Neural cell (in vitro differentiated cells): ENCODE measurements at regions not wholly inside any gene's neighbourhood (a gene's known extent, or its start where the extent isn't known, plus 50 kb on each side); places are given as distances from the start of the nearest gene placed in this dataset.

Experiments
- H2AFZ ChIP-seq: fragments of 200-600, 300-800 bp; sonication (generic), shearing (Covaris generic); 2 replicates; pipeline ENCODE4 v1.6.0; 2014; ENCODE audit warnings: low read depth, mild to moderate bottlenecking, antibody characterized with exemption, low read length, moderate library complexity
- H3F3A ChIP-seq: fragments of 200-600 bp; shearing (Covaris generic); 2 replicates; pipeline ENCODE4 v1.6.1; 2016; ENCODE audit warnings: mild to moderate bottlenecking, moderate library complexity, mixed read lengths, antibody characterized with exemption, low read length; ENCODE audit not compliant: insufficient read depth, poor library complexity, severe bottlenecking
- H3K27ac ChIP-seq: fragments of 200-600, 300-800 bp; sonication (generic), shearing (Covaris generic); 2 replicates; pipeline ENCODE4 v1.5.1; 2014; ENCODE audit warnings: mild to moderate bottlenecking, low read length, moderate library complexity
- H3K27me3 ChIP-seq: fragments of 300-800, 200-600 bp; sonication (generic), shearing (Covaris generic); 2 replicates; pipeline ENCODE4 v1.6.0; 2014; ENCODE audit warnings: mild to moderate bottlenecking, low read depth, low read length, moderate library complexity; ENCODE audit not compliant: insufficient read depth
- H3K36me3 ChIP-seq: fragments of 300-800, 200-600 bp; sonication (generic), shearing (Covaris generic); 2 replicates; pipeline ENCODE4 v1.5.1; 2014; ENCODE audit warnings: mild to moderate bottlenecking, antibody characterized with exemption, low read length, moderate library complexity; ENCODE audit not compliant: insufficient read depth
- H3K4me2 ChIP-seq: fragments of 300-800, 200-600 bp; sonication (generic), shearing (Covaris generic); 2 replicates; pipeline ENCODE4 v1.6.0; 2014; ENCODE audit warnings: mild to moderate bottlenecking, low read length
- H3K4me3 ChIP-seq: fragments of 300-800, 200-600 bp; sonication (generic), shearing (Covaris generic); 2 replicates; pipeline ENCODE4 v1.5.1; 2014; ENCODE audit warnings: mild to moderate bottlenecking, low read length, moderate library complexity
- H3K79me2 ChIP-seq: fragments of 200-600 bp; shearing (Covaris generic); replicated peaks from 2 replicates; pipeline ENCODE4 v1.6.0; 2014; ENCODE audit warnings: mild to moderate bottlenecking, low read length, moderate library complexity; ENCODE audit not compliant: insufficient read depth
- H3K9ac ChIP-seq: fragments of 300-800, 200-600 bp; sonication (generic), shearing (Covaris generic); 2 replicates; pipeline ENCODE4 v1.6.1; 2016; ENCODE audit warnings: mild to moderate bottlenecking, low read length, mixed read lengths
- H3K9me2 ChIP-seq: fragments of 200-600 bp; shearing (Covaris generic); 2 replicates; pipeline ENCODE4 v1.6.1; 2016; ENCODE audit warnings: mild to moderate bottlenecking, low read length, mixed read lengths; ENCODE audit not compliant: insufficient read depth
- H3K9me3 ChIP-seq: fragments of 200-600, 300-800 bp; sonication (generic), shearing (Covaris generic); 2 replicates; pipeline ENCODE4 v1.6.1; 2016; ENCODE audit warnings: mild to moderate bottlenecking, mixed run types, low read length, moderate library complexity, mixed read lengths
- H4K20me1 ChIP-seq: fragments of 200-600 bp; shearing (Covaris generic); 2 replicates; pipeline ENCODE4 v1.6.1; 2016; ENCODE audit warnings: mild to moderate bottlenecking, mixed run types; ENCODE audit not compliant: insufficient read depth
- CTCF ChIP-seq: fragments of 450-650 bp; IDR thresholded peaks from 2 replicates; pipeline ENCODE4 v1.5.1; 2014; ENCODE audit warnings: antibody characterized with exemption, mild to moderate bottlenecking, moderate library complexity; ENCODE audit not compliant: poor library complexity, severe bottlenecking
- EP300 ChIP-seq: fragments of 450-650 bp; conservative IDR thresholded peaks from 2 replicates; pipeline ENCODE4 v1.6.1; 2014; ENCODE audit warnings: antibody characterized with exemption, mild to moderate bottlenecking, moderate library complexity; ENCODE audit not compliant: poor library complexity, severe bottlenecking
- EZH2 ChIP-seq: fragments of 200-600, 300-800 bp; shearing (Covaris generic), sonication (generic); IDR thresholded peaks from 2 replicates; pipeline ENCODE4 v1.6.1; 2014; ENCODE audit warnings: antibody characterized with exemption, low read length, borderline replicate concordance, mild to moderate bottlenecking; ENCODE audit not compliant: insufficient read depth, poor library complexity, severe bottlenecking
- MXI1 ChIP-seq: fragments of 450-650 bp; conservative IDR thresholded peaks from 2 replicates; pipeline ENCODE4 v1.6.1; 2014; ENCODE audit warnings: antibody characterized with exemption, mild to moderate bottlenecking; ENCODE audit not compliant: poor library complexity, severe bottlenecking
- POLR2AphosphoS5 ChIP-seq: IDR thresholded peaks from 2 replicates; pipeline ENCODE4 v1.6.1; 2012
- RAD21 ChIP-seq: fragments of 450-650 bp; conservative IDR thresholded peaks from 2 replicates; pipeline ENCODE4 v1.6.1; 2014; ENCODE audit warnings: antibody characterized with exemption, mild to moderate bottlenecking, moderate library complexity
- SMC3 ChIP-seq: fragments of 450-650 bp; conservative IDR thresholded peaks from 2 replicates; pipeline ENCODE4 v1.6.1; 2014; ENCODE audit warnings: antibody characterized with exemption, mild to moderate bottlenecking, moderate library complexity; ENCODE audit not compliant: poor library complexity
- TAF1 ChIP-seq: IDR thresholded peaks from 2 replicates; pipeline ENCODE4 v1.6.1; 2012; ENCODE audit warnings: low read depth
- TF ChIP-seq, protein P1 (sequence below): IDR thresholded peaks from 2 replicates; pipeline ENCODE4 v1.6.1; 2012; ENCODE audit warnings: borderline replicate concordance

- Histone ChIP-seq H3K9ac (no peak overlapping the region), H3K27me3 (no peaks in the 10 kb centered on the region), H3K27ac (no peak overlapping the region), H3K9me2 (no peaks in the 10 kb centered on the region), H3K9me3 (no peaks in the 10 kb centered on the region), H4K20me1 (no peaks in the 10 kb centered on the region), H3K79me2 (no peaks in the 10 kb centered on the region), H3F3A (no peaks in the 10 kb centered on the region), H3K36me3 (no peaks in the 10 kb centered on the region), H2AFZ (no peak overlapping the region), H3K4me2 (no peak overlapping the region), H3K4me3 (no peak overlapping the region)
- TF ChIP-seq EP300: no peak
- TF ChIP-seq, protein P1, sequence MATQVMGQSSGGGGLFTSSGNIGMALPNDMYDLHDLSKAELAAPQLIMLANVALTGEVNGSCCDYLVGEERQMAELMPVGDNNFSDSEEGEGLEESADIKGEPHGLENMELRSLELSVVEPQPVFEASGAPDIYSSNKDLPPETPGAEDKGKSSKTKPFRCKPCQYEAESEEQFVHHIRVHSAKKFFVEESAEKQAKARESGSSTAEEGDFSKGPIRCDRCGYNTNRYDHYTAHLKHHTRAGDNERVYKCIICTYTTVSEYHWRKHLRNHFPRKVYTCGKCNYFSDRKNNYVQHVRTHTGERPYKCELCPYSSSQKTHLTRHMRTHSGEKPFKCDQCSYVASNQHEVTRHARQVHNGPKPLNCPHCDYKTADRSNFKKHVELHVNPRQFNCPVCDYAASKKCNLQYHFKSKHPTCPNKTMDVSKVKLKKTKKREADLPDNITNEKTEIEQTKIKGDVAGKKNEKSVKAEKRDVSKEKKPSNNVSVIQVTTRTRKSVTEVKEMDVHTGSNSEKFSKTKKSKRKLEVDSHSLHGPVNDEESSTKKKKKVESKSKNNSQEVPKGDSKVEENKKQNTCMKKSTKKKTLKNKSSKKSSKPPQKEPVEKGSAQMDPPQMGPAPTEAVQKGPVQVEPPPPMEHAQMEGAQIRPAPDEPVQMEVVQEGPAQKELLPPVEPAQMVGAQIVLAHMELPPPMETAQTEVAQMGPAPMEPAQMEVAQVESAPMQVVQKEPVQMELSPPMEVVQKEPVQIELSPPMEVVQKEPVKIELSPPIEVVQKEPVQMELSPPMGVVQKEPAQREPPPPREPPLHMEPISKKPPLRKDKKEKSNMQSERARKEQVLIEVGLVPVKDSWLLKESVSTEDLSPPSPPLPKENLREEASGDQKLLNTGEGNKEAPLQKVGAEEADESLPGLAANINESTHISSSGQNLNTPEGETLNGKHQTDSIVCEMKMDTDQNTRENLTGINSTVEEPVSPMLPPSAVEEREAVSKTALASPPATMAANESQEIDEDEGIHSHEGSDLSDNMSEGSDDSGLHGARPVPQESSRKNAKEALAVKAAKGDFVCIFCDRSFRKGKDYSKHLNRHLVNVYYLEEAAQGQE: no peak
- no peak for TF ChIP-seq SMC3
- no peak for TF ChIP-seq MXI1
- no peak for TF ChIP-seq EZH2
- TF ChIP-seq POLR2AphosphoS5: no peak
- TF ChIP-seq CTCF: no peak
- TF ChIP-seq RAD21: no peak
Measured at GRCh38 chr2:56040834-56041233, 117.3 kb upstream of the EFEMP1 start.

DNA sequence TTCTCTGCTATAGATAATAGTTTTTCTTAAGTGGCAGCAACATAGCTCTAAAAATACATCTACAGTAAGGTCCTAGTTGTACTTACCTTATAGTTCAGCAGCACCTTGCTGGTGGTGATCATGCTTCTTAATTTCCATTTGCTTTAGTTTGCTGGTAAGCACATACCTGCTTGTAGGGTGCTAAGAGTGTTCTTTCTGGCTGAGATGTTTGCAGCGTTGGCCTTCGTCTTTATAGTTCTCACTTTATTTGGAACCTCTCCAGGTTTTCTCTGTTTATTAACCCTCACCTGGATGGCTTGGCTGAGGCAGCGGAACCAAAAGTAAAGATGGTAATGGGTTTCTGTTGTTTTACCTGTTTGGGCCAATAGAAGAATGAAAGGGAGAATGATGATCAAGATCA is 123.6 kb upstream of the EFEMP1 start:
- Histone ChIP-seq H3F3A (no peaks in the 10 kb centered on the region), H3K4me2 (no peak overlapping the region), H3K9me3 (no peaks in the 10 kb centered on the region)

More for the DNA sequence above, 123.6 kb upstream of the EFEMP1 start:
- Histone ChIP-seq H3K9ac (no peak overlapping the region), H3K36me3 (no peaks in the 10 kb centered on the region), H4K20me1 (no peaks in the 10 kb centered on the region), H3K27ac (no peak overlapping the region), H2AFZ (no peak overlapping the region), H3K27me3 (no peaks in the 10 kb centered on the region), H3K4me3 (no peak overlapping the region), H3K79me2 (no peaks in the 10 kb centered on the region), H3K9me2 (no peaks in the 10 kb centered on the region)
- TF ChIP-seq EP300 (no peak), TAF1 (no peak), SMC3 (no peak), EZH2 (no peak), CTCF (no peak), RAD21 (no peak), MXI1 (no peak), POLR2AphosphoS5 (no peak)
- TF ChIP-seq, protein P1: no peak
